SK-N-SH treated with all-trans-retinoic acid at 6 μM for 48 hours (cell line): ENCODE measurements at regions not wholly inside any gene's neighbourhood (a gene's known extent, or its start where the extent isn't known, plus 50 kb on each side); places are given as distances from the start of the nearest gene placed in this dataset.

Experiments used
- ATAC-seq: fragments of 200-7000 bp; cut with Tn5 transposase; 3 replicates; pipeline ENCODE4 v1.9.1; 2020; ENCODE audit warnings: mild to moderate bottlenecking, moderate library complexity
- ARNTL ChIP-seq: fragments of 450-650 bp; formaldehyde crosslinking; IDR thresholded peaks from 2 replicates; pipeline ENCODE4 v1.5.0; 2020; ENCODE audit warnings: low read depth, mild to moderate bottlenecking, moderate library complexity, borderline replicate concordance
- BACH2 ChIP-seq: fragments of 250-450 bp; sonication (Bioruptor Pico); IDR thresholded peaks from 2 replicates; pipeline ENCODE4 v1.9.0; 2021; ENCODE audit warnings: mild to moderate bottlenecking, borderline replicate concordance
- CREB5 ChIP-seq: fragments of 250-450 bp; sonication (Bioruptor Pico); IDR thresholded peaks from 2 replicates; pipeline ENCODE4 v1.5.1; 2020; ENCODE audit warnings: low read depth, mild to moderate bottlenecking, moderate library complexity
- CSDC2 ChIP-seq: fragments of 250-450 bp; sonication (Bioruptor Pico); IDR thresholded peaks from 2 replicates; pipeline ENCODE4 v1.5.0; 2020; ENCODE audit warnings: mild to moderate bottlenecking, moderate library complexity
- CSRNP3 ChIP-seq: fragments of 250-450 bp; sonication (Bioruptor Pico); IDR thresholded peaks from 2 replicates; pipeline ENCODE4 v1.5.1; 2021; ENCODE audit warnings: mild to moderate bottlenecking, moderate library complexity
- GLIS3 ChIP-seq: fragments of 250-450 bp; sonication (Bioruptor Pico); IDR thresholded peaks from 2 replicates; pipeline ENCODE4 v1.5.0; 2020; ENCODE audit warnings: mild to moderate bottlenecking, moderate library complexity
- OSR1 ChIP-seq: fragments of 250-450 bp; sonication (Bioruptor Pico); IDR thresholded peaks from 2 replicates; pipeline ENCODE4 v1.8.0; 2022; ENCODE audit warnings: moderate library complexity, mild to moderate bottlenecking, inconsistent platforms
- PPARA ChIP-seq: fragments of 250-450 bp; sonication (Bioruptor Pico); IDR thresholded peaks from 2 replicates; pipeline ENCODE4 v1.5.0; 2020; ENCODE audit warnings: mild to moderate bottlenecking, borderline replicate concordance
- RARB ChIP-seq: fragments of 250-450 bp; sonication (Bioruptor Pico); IDR thresholded peaks from 2 replicates; pipeline ENCODE4 v1.8.0; 2021; ENCODE audit warnings: mild to moderate bottlenecking, moderate library complexity
- TCF4 ChIP-seq: fragments of 250-450 bp; sonication (Bioruptor Pico); IDR thresholded peaks from 2 replicates; pipeline ENCODE4 v1.8.0; 2021; ENCODE audit warnings: mild to moderate bottlenecking, moderate library complexity, borderline replicate concordance
- TOX ChIP-seq: fragments of 250-450 bp; sonication (Bioruptor Pico); IDR thresholded peaks from 2 replicates; pipeline ENCODE4 v1.8.0; 2021; ENCODE audit warnings: mild to moderate bottlenecking, moderate library complexity, borderline replicate concordance
- TSHZ2 ChIP-seq: fragments of 250-450 bp; sonication (Bioruptor Pico); IDR thresholded peaks from 2 replicates; pipeline ENCODE4 v1.5.0; 2020; ENCODE audit warnings: mild to moderate bottlenecking, moderate library complexity
- ZC3H10 ChIP-seq: fragments of 250-450 bp; sonication (Bioruptor Pico); IDR thresholded peaks from 2 replicates; pipeline ENCODE4 v1.5.1; 2021; ENCODE audit warnings: mild to moderate bottlenecking, moderate library complexity
- ZFP3 ChIP-seq: fragments of 250-450 bp; sonication (Bioruptor Pico); IDR thresholded peaks from 2 replicates; pipeline ENCODE4 v1.5.0; 2020; ENCODE audit warnings: mild to moderate bottlenecking, moderate library complexity
- ZFP30 ChIP-seq: fragments of 450-650 bp; formaldehyde crosslinking; IDR thresholded peaks from 2 replicates; pipeline ENCODE4 v1.5.0; 2022; ENCODE audit warnings: mild to moderate bottlenecking, moderate library complexity
- ZNF565 ChIP-seq: fragments of 450-650 bp; formaldehyde crosslinking; conservative IDR thresholded peaks from 2 replicates; pipeline ENCODE4 v1.5.0; 2020; ENCODE audit warnings: low read depth, mild to moderate bottlenecking, moderate library complexity
- ZNF70 ChIP-seq: fragments of 450-650 bp; formaldehyde crosslinking; IDR thresholded peaks from 2 replicates; pipeline ENCODE4 v1.5.0; 2020; ENCODE audit warnings: mild to moderate bottlenecking, moderate library complexity
- ZNF8 ChIP-seq: fragments of 450-650 bp; formaldehyde crosslinking; IDR thresholded peaks from 2 replicates; pipeline ENCODE4 v1.5.0; 2020; ENCODE audit warnings: mild to moderate bottlenecking, moderate library complexity
- TF ChIP-seq, protein P1 (sequence below): fragments of 250-450 bp; sonication (Bioruptor Pico); IDR thresholded peaks from 2 replicates; pipeline ENCODE4 v1.8.0; 2021; ENCODE audit warnings: low read depth, mild to moderate bottlenecking, moderate library complexity, borderline replicate concordance
- TF ChIP-seq, protein P2 (sequence below): fragments of 250-450 bp; sonication (Bioruptor Pico); IDR thresholded peaks from 2 replicates; pipeline ENCODE4 v1.8.0; 2020; ENCODE audit warnings: mild to moderate bottlenecking, moderate library complexity, borderline replicate concordance

DNA sequence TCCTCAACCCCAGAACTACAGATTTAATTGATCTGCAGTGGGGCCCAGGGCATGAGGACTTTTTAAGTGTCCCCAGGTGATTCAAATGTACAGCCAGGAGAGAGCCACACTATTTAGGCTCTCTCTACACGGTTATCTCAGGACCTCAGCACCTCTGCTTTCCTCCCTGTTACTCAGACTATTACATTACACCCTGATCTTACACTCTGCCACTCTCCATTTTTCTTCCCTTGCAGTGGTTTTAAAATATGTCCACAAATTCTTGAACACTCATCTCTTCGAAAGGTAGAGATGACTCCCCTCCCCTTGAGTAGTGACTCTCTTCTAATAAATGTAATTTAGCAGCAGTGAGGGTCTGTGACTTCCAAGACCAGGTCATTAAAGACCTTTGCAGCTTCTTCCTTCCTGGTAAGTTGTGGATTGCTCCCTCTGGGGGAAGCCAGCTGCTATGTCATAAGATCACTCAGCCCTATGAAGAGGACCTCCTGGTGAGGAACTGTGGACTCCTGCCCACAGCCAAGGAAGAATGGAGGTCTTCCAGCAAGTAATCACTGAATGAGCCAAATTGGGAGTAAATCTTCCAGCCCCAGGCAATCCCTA lies 87.5 kb upstream of the SSBP2 start:
- peak; percentile 83 for ATAC-seq

DNA sequence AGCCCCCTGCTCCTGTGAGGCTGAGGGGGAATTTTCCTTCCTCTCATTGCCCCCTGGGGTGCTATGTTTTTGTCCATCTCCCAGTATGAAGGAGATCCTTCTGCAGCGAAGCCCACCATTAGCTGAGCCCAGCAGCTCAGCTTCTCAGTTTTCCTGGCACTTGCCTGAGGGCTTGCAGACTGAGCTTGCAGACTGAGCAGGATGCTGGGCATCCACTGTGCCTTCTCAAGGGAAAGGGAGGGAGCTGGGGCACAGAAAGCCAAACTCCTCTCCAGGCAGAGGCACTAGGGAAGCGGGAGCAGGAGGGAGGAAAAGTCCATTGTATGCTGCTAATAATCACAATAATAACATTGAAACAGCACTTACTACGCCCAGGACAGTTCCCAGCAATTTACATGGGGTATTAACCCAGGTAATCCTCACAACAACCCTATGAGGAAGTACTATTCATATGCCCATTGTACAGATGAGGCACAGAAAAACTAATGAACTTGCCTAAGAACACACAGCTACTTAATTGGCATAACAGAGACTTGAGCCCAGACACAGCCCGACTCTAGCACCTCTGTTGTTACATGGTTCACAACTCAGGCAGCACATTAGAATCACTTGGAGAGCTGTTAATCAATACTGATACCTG lies 86.9 kb upstream of the SSBP2 start:
- no peak for ATAC-seq
- TF ChIP-seq CREB5 (CRISPR knock-in tag) (no peak), PPARA (CRISPR knock-in tag) (no peak), TCF4 (CRISPR knock-in tag) (no peak), ZFP3 (no peak), ZNF70 (no peak), BACH2 (no peak), ARNTL (CRISPR knock-in tag) (no peak), RARB (CRISPR knock-in tag) (no peak)
- TF ChIP-seq, protein P1, sequence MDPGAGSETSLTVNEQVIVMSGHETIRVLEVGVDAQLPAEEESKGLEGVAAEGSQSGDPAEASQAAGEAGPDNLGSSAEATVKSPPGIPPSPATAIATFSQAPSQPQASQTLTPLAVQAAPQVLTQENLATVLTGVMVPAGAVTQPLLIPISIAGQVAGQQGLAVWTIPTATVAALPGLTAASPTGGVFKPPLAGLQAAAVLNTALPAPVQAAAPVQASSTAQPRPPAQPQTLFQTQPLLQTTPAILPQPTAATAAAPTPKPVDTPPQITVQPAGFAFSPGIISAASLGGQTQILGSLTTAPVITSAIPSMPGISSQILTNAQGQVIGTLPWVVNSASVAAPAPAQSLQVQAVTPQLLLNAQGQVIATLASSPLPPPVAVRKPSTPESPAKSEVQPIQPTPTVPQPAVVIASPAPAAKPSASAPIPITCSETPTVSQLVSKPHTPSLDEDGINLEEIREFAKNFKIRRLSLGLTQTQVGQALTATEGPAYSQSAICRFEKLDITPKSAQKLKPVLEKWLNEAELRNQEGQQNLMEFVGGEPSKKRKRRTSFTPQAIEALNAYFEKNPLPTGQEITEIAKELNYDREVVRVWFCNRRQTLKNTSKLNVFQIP (CRISPR knock-in tag): no peak

More for the DNA sequence above, 87.5 kb upstream of the SSBP2 start:
- TF ChIP-seq, protein P1 (CRISPR knock-in tag): no peak
- no peak for TF ChIP-seq ZC3H10 (CRISPR knock-in tag)
- TF ChIP-seq ARNTL (CRISPR knock-in tag): no peak
- TF ChIP-seq ZNF70: no peak
- no peak for TF ChIP-seq ZFP3
- TF ChIP-seq, protein P2, sequence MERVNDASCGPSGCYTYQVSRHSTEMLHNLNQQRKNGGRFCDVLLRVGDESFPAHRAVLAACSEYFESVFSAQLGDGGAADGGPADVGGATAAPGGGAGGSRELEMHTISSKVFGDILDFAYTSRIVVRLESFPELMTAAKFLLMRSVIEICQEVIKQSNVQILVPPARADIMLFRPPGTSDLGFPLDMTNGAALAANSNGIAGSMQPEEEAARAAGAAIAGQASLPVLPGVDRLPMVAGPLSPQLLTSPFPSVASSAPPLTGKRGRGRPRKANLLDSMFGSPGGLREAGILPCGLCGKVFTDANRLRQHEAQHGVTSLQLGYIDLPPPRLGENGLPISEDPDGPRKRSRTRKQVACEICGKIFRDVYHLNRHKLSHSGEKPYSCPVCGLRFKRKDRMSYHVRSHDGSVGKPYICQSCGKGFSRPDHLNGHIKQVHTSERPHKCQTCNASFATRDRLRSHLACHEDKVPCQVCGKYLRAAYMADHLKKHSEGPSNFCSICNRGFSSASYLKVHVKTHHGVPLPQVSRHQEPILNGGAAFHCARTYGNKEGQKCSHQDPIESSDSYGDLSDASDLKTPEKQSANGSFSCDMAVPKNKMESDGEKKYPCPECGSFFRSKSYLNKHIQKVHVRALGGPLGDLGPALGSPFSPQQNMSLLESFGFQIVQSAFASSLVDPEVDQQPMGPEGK: no peak
- TF ChIP-seq TCF4 (CRISPR knock-in tag): no peak
- no peak for TF ChIP-seq ZFP30 (CRISPR knock-in tag)
- no peak for TF ChIP-seq OSR1 (CRISPR knock-in tag)
- TF ChIP-seq ZNF8 (CRISPR knock-in tag): no peak
- TF ChIP-seq RARB (CRISPR knock-in tag): no peak
- TF ChIP-seq TSHZ2 (CRISPR knock-in tag): no peak
- no peak for TF ChIP-seq GLIS3
- no peak for TF ChIP-seq CSRNP3
- TF ChIP-seq BACH2: no peak
- no peak for TF ChIP-seq PPARA (CRISPR knock-in tag)
- no peak for TF ChIP-seq TOX (CRISPR knock-in tag)
- TF ChIP-seq ZNF565 (CRISPR knock-in tag): no peak
- no peak for TF ChIP-seq CSDC2 (CRISPR knock-in tag)
